Erythroblast (primary cell): ENCODE measurements at regions not wholly inside any gene's neighbourhood (a gene's known extent, or its start where the extent isn't known, plus 50 kb on each side); places are given as distances from the start of the nearest gene placed in this dataset.

Source experiments
- DNase-seq, 2 experiments: peaks; one replicate each; lab custom pipeline; 2025; lab: John Stamatoyannopoulos, UW
- GATA1 ChIP-seq: IDR thresholded peaks from 2 replicates; pipeline ENCODE4 v1.6.1; 2011; ENCODE audit warnings: low read depth, mild to moderate bottlenecking, control low read depth, low read length, moderate library complexity
- POLR2A ChIP-seq: IDR thresholded peaks from 2 replicates; pipeline ENCODE4 v1.6.1; 2011; ENCODE audit warnings: mild to moderate bottlenecking, low read length

DNA sequence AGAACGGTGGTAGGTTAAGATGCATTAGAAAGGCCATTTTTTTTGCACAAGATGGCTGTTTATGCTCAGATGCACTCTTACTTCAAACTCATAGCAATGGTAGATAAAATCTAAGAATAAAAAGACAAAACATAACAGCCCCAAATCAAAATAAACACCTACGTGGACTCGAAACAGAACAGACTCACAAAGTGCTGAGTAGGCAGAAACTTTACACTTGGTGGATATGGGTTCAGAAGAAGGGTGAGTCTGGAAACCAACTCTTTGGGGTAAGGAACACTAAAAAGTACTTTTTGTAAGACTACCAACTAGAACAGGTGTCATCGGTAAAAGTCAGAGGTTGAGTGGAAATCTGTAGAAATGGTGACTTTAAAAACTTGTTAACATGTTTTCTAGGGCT, 468.2 kb downstream of the OTOL1 start:
- no peak for TF ChIP-seq POLR2A
- no peak for TF ChIP-seq GATA1
- no peak for DNase-seq

DNA sequence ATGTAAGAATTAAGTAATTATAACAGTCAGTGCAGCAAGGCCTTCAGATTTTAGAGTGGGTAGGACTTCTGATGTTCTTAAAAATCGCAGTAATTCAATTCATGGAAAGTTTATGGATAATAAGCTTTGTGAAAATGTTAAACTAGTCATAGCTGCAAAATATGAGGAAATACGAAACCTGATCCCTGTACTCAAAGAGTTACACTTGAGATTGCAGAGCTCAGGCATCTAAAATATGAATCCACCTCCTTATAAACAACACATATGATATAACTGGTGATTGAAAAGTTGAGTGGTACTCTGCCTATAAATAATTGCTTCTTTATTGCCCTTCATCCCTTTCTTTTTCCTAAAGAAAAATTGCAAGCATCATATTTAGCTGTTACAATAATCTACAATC, 473.3 kb downstream of the OTOL1 start:
- no peak for DNase-seq
- TF ChIP-seq GATA1 (no peak), POLR2A (no peak)

DNA sequence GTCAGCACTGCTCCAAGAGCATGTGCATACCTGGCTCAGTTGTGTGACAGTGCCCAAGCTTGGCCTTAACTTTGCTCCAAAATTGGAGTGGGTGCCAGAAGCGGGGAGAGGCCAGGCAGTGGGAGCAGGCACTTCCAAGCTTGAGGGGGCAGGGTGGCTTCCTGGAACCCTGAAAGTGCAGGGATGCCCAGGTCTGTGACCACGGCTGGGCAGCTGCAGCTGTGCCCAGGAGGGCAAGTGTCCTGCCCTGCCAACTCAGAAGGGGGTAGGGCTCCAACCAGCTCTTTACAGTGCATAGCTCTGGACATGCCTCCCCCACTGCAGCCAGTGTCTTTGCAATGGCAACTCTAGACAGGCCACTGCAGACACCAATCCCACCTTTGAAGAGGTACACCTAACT, 478.6 kb downstream of the OTOL1 start:
- DNase-seq = no peak
- TF ChIP-seq GATA1 (no peak), POLR2A (no peak)

DNA sequence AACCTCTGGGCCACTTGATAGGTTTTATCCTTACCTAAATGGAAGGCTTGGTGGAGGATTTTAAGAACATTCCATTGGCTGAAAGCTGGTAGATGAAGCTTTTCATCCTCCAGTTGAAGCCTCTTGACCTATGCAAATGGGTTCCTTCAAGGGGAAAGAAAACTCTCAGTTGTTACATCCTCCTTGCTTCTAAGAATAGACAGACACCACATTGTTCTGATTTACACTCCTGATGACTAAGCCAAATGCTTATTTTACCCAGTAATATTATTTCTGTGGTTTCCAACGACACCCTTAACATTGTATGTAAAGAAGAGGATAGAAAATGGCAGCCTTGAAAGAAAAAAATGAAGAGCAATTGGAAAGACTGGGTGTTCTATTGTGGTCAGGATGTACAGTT, 480.5 kb downstream of the OTOL1 start:
- no peak for TF ChIP-seq POLR2A
- no peak for TF ChIP-seq GATA1
- no peak for DNase-seq

DNA sequence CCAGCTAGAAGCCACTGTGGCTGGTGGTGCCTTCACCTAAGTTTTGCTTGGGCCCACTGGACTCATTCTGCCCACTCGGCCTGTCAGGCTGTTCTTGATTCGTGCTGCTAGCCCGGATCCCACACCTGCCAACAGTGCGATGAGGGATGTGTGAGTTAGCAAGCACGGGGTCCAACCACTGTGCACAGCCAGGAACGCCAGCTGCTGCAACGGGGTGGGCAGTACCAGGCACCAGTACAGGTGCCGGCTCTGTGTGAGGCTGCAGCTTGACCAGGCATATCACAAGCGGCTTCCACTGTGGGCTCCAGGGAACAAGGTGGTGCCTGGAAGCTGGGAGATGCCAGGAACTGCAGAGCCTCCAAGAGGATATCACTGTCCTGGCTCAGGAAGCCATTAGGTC, 481.2 kb downstream of the OTOL1 start:
- no peak for TF ChIP-seq GATA1
- no peak for TF ChIP-seq POLR2A
- DNase-seq = no peak

DNA sequence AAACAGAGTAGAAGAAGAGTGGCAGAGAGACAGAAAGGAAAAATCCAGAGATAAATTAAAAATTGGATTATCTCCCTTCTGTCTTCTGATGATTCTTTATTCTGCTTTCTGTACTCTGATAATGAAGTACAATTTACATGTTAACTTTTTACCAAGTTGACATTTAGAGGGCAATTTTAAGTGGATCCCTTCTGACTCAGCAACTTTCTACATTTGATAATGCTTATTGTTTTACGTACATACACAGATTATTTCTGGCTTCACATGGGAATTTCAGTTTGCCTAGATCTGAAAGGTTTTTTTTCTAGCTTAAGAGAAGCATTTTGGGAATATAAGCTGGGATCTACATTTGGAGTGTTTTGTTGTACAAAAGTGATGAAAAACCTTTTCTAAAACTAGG, 491.3 kb downstream of the OTOL1 start:
- no peak for DNase-seq
- no peak for TF ChIP-seq GATA1
- no peak for TF ChIP-seq POLR2A

DNA sequence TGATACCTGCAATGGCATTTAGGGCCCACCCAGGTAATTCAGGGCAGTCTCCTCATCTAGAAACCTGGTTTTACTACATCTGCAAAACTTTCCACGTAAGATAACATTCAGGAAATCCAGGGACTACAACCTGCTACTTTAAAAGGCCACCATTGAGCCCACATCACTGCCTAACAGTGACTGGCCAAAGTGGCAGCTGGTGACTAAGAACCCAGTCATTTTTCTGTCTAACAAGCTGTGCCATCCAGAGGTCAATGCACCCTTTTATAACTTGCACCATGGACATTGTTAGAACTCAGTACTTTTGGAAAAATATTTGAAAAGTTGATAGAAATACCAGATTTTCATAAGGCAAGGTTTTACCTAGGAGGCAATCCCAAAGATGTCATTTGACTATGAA, 492.4 kb downstream of the OTOL1 start:
- no peak for TF ChIP-seq GATA1
- TF ChIP-seq POLR2A = no peak
- no peak for DNase-seq

DNA sequence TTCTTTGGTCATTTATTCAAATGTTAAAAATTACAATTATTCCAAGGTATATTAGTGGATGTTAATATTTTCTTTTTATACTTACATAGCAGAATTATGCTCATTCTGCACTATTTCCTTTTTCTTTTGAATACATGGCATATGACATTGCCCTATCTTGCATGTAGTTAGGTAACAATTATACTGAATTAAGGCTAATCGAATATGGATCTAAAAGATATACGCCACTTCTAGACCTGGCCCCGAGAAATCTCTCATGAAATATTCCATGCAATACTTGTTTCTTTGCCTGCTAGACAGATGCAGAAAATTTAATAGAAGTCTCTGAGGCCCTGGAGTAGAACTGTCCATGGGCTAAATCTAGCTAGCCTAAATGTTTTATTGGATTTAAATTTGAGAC, 493.4 kb downstream of the OTOL1 start:
- no peak for TF ChIP-seq GATA1
- no peak for TF ChIP-seq POLR2A
- DNase-seq = no peak

DNA sequence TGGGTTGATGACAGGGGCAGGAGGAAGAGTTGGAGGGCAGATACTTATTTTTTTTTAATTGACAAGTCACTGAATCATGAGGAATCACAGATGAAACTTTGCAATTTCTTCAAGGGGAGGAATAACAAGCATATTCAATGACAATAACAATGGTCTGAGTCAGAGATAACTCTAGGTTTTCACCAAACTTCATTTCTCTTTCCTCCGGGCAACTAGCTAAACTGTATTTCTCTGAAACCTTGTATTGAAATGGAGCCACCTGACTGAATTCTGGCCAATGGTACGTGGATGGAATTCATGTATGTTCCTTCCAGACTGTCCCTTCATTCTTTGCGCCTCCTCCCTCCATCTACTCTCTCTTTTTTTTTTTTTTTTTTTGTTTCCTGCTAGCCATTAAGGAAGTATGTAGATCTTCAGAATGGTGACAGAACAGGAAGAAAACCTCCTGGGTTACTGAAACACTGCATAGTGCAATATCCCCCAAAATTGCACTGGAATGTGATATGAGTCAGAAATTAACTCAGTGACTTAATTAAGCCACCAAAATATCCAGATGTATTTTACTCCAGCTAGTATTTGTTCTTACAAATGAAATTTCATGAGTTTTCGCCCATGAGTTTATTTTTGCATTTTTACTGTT, 495.4 kb downstream of the OTOL1 start:
- TF ChIP-seq POLR2A = no peak
- no peak for DNase-seq

DNA sequence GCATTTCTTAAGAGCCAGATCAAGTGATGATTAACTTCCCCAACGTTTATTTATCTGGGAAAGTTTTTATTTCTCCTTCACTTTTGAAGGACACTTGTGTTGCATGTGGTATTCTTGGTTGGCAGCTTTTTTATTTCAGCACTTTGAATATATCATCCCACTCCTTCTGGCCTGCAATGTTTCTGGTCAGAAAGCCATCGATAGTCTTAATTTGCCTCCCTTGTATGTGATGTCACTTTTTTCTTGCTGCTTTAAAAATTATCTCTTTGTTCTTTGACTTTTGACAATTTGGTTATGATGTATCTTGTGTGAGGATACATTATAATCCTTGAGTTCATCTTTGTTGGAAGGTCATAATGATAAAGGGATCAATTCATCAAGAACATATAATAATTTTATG, 503.2 kb downstream of the OTOL1 start:
- no peak for DNase-seq
- no peak for TF ChIP-seq POLR2A
- no peak for TF ChIP-seq GATA1

DNA sequence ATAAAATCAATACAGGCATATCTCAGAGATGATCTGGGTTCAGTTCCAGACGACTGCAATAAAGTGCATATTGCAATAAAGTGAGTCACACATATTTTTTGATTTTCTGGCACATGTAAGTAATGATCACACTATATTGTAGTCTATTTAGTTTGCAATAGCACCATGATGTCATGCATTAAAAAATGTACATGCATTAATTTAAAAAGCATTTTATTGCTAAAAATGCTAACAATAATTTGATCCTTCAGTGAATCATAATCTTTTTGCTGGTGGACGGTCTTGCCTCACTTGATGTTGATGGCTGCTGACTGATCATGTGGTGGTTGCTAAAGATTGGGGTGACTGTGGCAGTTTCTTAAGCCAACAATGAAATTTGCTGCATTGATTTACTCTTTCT, 511.1 kb downstream of the OTOL1 start:
- TF ChIP-seq GATA1 (no peak), POLR2A (no peak)
- DNase-seq = no peak

DNA sequence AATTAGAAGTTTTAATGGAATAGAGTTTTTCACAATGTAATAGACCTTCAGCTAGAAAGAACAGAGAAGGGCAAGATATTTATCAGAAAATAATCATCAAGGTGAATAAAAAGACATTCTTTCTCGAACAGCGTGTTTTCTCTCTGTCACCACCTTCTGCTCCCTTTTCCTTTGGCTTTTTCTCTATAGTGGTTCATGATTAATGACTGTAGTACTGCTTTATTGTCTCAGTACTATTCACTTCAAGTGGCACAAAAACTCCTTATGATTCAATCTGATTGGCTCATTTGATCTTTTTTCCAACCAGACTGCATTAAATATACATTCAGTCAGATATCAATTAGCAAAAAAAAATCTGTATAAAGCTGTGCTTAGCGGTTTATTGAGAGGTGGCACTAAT, 516.0 kb downstream of the OTOL1 start:
- DNase-seq = no peak
- TF ChIP-seq POLR2A (no peak), GATA1 (no peak)

DNA sequence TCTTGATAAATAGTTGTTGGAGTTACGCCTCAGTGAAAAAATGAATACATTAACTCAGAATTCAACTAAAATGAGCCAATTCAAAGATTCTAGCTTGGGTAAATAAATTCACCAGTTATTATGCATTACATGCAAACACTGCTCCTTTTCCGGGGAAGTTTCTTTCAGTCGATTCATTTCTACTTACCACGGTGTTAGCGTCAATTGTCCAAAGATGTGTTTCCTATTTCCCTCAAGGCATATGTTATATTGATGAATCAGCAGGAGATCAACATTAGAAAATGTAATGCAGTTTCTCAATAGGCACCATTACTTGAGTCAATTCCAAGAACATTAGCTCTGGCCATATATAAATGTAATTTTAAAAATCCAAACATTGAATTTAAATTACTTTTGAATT, 517.7 kb downstream of the OTOL1 start:
- no peak for DNase-seq

DNA sequence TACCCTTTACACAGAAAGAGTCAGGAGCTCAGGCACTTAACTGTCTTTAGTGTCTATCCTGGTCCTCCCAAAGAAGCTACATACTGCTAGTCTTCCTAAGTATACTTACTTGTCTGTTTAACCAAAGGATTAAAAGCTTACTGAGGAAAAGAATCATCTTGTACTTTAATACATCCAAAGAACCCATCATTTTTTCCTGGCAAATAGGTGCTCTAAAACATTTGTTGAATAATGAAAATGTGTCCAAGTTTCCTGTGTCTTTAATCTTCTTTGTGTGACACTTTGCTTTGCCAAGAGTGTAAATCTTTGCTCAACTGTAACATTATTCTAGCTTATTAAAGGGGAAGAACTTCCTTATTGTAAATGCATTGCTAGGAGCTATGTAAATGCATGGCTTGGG, 519.2 kb downstream of the OTOL1 start:
- DNase-seq = no peak
- TF ChIP-seq POLR2A = no peak
- no peak for TF ChIP-seq GATA1

More for the DNA sequence above, 517.7 kb downstream of the OTOL1 start:
- TF ChIP-seq GATA1 = no peak
- no peak for TF ChIP-seq POLR2A

DNA sequence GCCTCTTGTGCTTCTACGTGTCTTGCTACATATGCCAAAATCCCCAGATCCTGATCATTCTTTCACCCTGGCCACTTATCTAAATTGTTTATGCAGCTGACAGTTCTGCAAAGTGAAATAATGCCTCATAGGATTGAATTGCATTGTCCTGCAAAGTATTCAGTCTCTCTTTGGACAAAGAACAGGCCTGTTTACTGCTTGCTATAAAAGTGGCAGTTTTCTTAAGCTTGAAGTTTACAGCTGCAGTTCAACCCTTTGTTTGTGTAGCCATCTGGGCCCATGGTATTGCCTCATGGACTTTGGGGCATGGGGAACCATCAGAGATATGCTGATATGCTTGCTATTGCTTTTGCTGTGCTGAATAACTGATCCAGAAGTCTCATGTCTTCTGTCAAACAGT, 523.2 kb downstream of the OTOL1 start:
- DNase-seq = no peak

DNA sequence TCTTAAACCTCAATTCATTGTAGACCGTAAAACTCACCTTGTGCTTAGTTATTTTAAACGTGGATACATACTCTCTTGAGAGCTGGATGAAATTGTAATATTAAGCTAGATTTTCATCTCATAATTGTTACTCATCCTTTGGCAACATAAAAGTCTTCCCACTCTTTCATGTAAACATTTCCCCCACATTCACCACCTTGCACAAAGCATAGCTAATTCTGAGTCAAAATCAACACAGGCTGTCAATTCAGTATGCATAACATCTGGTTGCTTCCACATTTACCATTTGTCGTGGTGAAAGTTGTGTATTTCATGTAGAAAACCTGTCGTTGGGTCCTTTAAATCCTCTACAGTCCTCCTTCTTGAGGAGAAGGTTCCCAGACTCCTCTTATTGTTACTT, 524.6 kb downstream of the OTOL1 start:
- no peak for TF ChIP-seq GATA1
- no peak for TF ChIP-seq POLR2A
- DNase-seq = no peak

More for the DNA sequence above, 523.2 kb downstream of the OTOL1 start:
- TF ChIP-seq GATA1 (no peak), POLR2A (no peak)
